OCI-LY1 (cell line): ENCODE measurements at regions not wholly inside any gene's neighbourhood (a gene's known extent, or its start where the extent isn't known, plus 50 kb on each side); places are given as distances from the start of the nearest gene placed in this dataset.
A peak's percentile ranks its signal among the peaks of the same experiment; 100 is the strongest.

Experiments used
- H2AFZ ChIP-seq: fragments of 200-600 bp; sonication (generic), shearing (Covaris generic); 2 replicates; pipeline ENCODE4 v1.6.0; 2014; ENCODE audit warnings: antibody characterized with exemption, mild to moderate bottlenecking, low read length
- H3F3A ChIP-seq: fragments of 200-600 bp; sonication (generic), shearing (Covaris generic); 2 replicates; pipeline ENCODE4 v1.6.0; 2014; ENCODE audit warnings: mild to moderate bottlenecking, antibody characterized with exemption, low read length, moderate library complexity; ENCODE audit not compliant: insufficient read depth
- H3K27ac ChIP-seq: fragments of 200-600 bp; sonication (generic); 2 replicates; pipeline ENCODE4 v1.5.1; 2014; ENCODE audit warnings: low read length, mixed run types, mild to moderate bottlenecking, low read depth; ENCODE audit not compliant: poor library complexity, severe bottlenecking
- H3K27me3 ChIP-seq: fragments of 200-600 bp; sonication (generic); 2 replicates; pipeline ENCODE4 v1.6.0; 2014; ENCODE audit warnings: antibody characterized with exemption, mild to moderate bottlenecking, low read length, moderate library complexity; ENCODE audit not compliant: insufficient read depth
- H3K36me3 ChIP-seq: fragments of 200-600 bp; sonication (generic); 2 replicates; pipeline ENCODE4 v1.6.1; 2014; ENCODE audit warnings: mild to moderate bottlenecking, antibody characterized with exemption, low read length, moderate library complexity, mixed read lengths; ENCODE audit not compliant: insufficient read depth
- H3K4me1 ChIP-seq: fragments of 200-600 bp; sonication (generic); 2 replicates; pipeline ENCODE4 v1.5.1; 2014; ENCODE audit warnings: mild to moderate bottlenecking, low read length, moderate library complexity; ENCODE audit not compliant: insufficient read depth, severe bottlenecking
- H3K4me2 ChIP-seq: fragments of 200-600 bp; sonication (generic), shearing (Covaris generic); 2 replicates; pipeline ENCODE4 v1.6.1; 2014; ENCODE audit warnings: low read length
- H3K4me3 ChIP-seq: fragments of 200-600 bp; sonication (generic); 2 replicates; pipeline ENCODE4 v1.5.1; 2014; ENCODE audit warnings: low read length, low read depth, mild to moderate bottlenecking, mixed read lengths; ENCODE audit not compliant: poor library complexity, severe bottlenecking
- H3K79me2 ChIP-seq: fragments of 200-600 bp; shearing (Covaris generic); 2 replicates; pipeline ENCODE4 v1.6.1; 2016; ENCODE audit warnings: mixed run types, low read length, mixed read lengths; ENCODE audit not compliant: insufficient read depth
- H3K9ac ChIP-seq: fragments of 200-600 bp; sonication (generic), shearing (Covaris generic); 2 replicates; pipeline ENCODE4 v1.6.1; 2014; ENCODE audit warnings: mild to moderate bottlenecking, low read length, mixed read lengths
- H3K9me2 ChIP-seq: fragments of 200-600 bp; sonication (generic), shearing (Covaris generic); 2 replicates; pipeline ENCODE4 v1.6.1; 2014; ENCODE audit warnings: low read depth, mild to moderate bottlenecking, low read length, mixed read lengths
- H3K9me3 ChIP-seq: fragments of 200-600 bp; shearing (Covaris generic); 2 replicates; pipeline ENCODE4 v1.6.1; 2014; ENCODE audit warnings: low read length, mixed read lengths
- H4K20me1 ChIP-seq: fragments of 200-600 bp; sonication (generic), shearing (Covaris generic); 2 replicates; pipeline ENCODE4 v1.6.0; 2016; ENCODE audit warnings: mild to moderate bottlenecking, low read length; ENCODE audit not compliant: insufficient read depth
- CTCF ChIP-seq: fragments of 200-600 bp; sonication (generic), shearing (Covaris generic); IDR thresholded peaks from 2 replicates; pipeline ENCODE4 v1.5.1; 2017; ENCODE audit warnings: mild to moderate bottlenecking, antibody characterized with exemption, low read length, moderate library complexity, mixed read lengths
- EZH2 ChIP-seq: fragments of 200-600 bp; sonication (generic), shearing (Covaris generic); IDR thresholded peaks from 2 replicates; pipeline ENCODE4 v1.8.0; 2017; ENCODE audit warnings: borderline replicate concordance, mixed run types, mild to moderate bottlenecking, antibody characterized with exemption, low read length, moderate library complexity, mixed read lengths

GRCh38 chr2:181364492-181365170 is 92.6 kb upstream of the ITGA4 start:
- H3K9ac ChIP-seq, result no peak overlapping the region
- H3K27ac ChIP-seq, result no peak overlapping the region
- no peak overlapping the region for H3K4me3 ChIP-seq
- H3K9me2 ChIP-seq, result no peaks in the 10 kb centered on the region
- H3K9me3 ChIP-seq, result no peaks in the 10 kb centered on the region
- no peaks in the 10 kb centered on the region for H3K27me3 ChIP-seq
- no peak overlapping the region for H3K4me2 ChIP-seq
- no peak for TF ChIP-seq CTCF
- no peak for TF ChIP-seq EZH2
- H3K79me2 ChIP-seq, result no peaks in the 10 kb centered on the region
- H3K36me3 ChIP-seq, result no peaks in the 10 kb centered on the region
- no peaks in the 10 kb centered on the region for H3F3A ChIP-seq
- no peak overlapping the region for H2AFZ ChIP-seq
- H3K4me1 ChIP-seq, result peaks cover 11% of the 10 kb centered on the region
- H4K20me1 ChIP-seq, result no peaks in the 10 kb centered on the region

GRCh38 chr2:181366675-181367175 is 90.5 kb upstream of the ITGA4 start:
- no peaks in the 10 kb centered on the region for H3K9me3 ChIP-seq
- no peak overlapping the region for H3K4me2 ChIP-seq
- H3K9me2 ChIP-seq, result no peaks in the 10 kb centered on the region
- no peaks in the 10 kb centered on the region for H3K27me3 ChIP-seq
- H3F3A ChIP-seq, result no peaks in the 10 kb centered on the region
- TF ChIP-seq CTCF, result no peak
- TF ChIP-seq EZH2, result no peak
- H3K4me1 ChIP-seq, result peaks cover 17% of the 10 kb centered on the region
- no peak overlapping the region for H3K9ac ChIP-seq
- H3K4me3 ChIP-seq, result no peak overlapping the region
- H3K79me2 ChIP-seq, result no peaks in the 10 kb centered on the region
- no peak overlapping the region for H3K27ac ChIP-seq
- H2AFZ ChIP-seq, result 0 out of 2 replicates have a peak overlapping the region, but pooled peaks have one; percentile 42
- no peaks in the 10 kb centered on the region for H4K20me1 ChIP-seq
- no peaks in the 10 kb centered on the region for H3K36me3 ChIP-seq

GRCh38 chr2:181367411-181367810 is 89.8 kb upstream of the ITGA4 start:
- Histone ChIP-seq H3K4me2 (no peak overlapping the region), H4K20me1 (no peaks in the 10 kb centered on the region), H3K9ac (no peak overlapping the region), H3K4me1 (peaks cover 22% of the 10 kb centered on the region), H3K27me3 (no peaks in the 10 kb centered on the region), H2AFZ (no peak overlapping the region), H3K79me2 (no peaks in the 10 kb centered on the region), H3F3A (no peaks in the 10 kb centered on the region), H3K27ac (no peak overlapping the region), H3K4me3 (no peak overlapping the region), H3K36me3 (no peaks in the 10 kb centered on the region), H3K9me2 (no peaks in the 10 kb centered on the region), H3K9me3 (no peaks in the 10 kb centered on the region)
- TF ChIP-seq CTCF (no peak), EZH2 (no peak)
